Stimulated activated memory B cell treated with anti-CD40 and anti-IgM and Interleukin-4, amounts not matched to agents 10 μg/mL and 1 μg/mL and 100 μg/mL, for 72 hours (primary cell): ENCODE measurements at regions not wholly inside any gene's neighbourhood (a gene's known extent, or its start where the extent isn't known, plus 50 kb on each side); places are given as distances from the start of the nearest gene placed in this dataset.
A peak's percentile ranks its signal among the peaks of the same experiment; 100 is the strongest.

Experiments
- ATAC-seq: fragments of 150-1000 bp; cut with Tn5 transposase; 2 replicates; pipeline ENCODE4 v1.10.0; 2021
- H3K27ac Mint-ChIP-seq: one replicate; pipeline ENCODE4 v1.8.0; 2022; ENCODE audit warnings: mild to moderate bottlenecking, mixed read lengths
- H3K27me3 Mint-ChIP-seq: one replicate; pipeline ENCODE4 v1.8.0; 2022; ENCODE audit warnings: mixed read lengths
- H3K36me3 Mint-ChIP-seq: one replicate; pipeline ENCODE4 v1.8.0; 2022; ENCODE audit warnings: mixed read lengths
- H3K4me1 Mint-ChIP-seq: one replicate; pipeline ENCODE4 v1.8.0; 2022; ENCODE audit warnings: mixed read lengths
- H3K4me3 Mint-ChIP-seq: one replicate; pipeline ENCODE4 v1.8.0; 2022; ENCODE audit warnings: mild to moderate bottlenecking, moderate library complexity, mixed read lengths
- H3K9me3 Mint-ChIP-seq: one replicate; pipeline ENCODE4 v1.8.0; 2022; ENCODE audit warnings: mixed read lengths

- no peaks in the 10 kb centered on the region for H3K27me3 Mint-ChIP-seq
- peaks cover 10% of the 10 kb centered on the region for H3K9me3 Mint-ChIP-seq
- no peaks in the 10 kb centered on the region for H3K4me1 Mint-ChIP-seq
- no peak overlapping the region for H3K4me3 Mint-ChIP-seq
- ATAC-seq, result no peak
- H3K27ac Mint-ChIP-seq, result no peak overlapping the region
- no peaks in the 10 kb centered on the region for H3K36me3 Mint-ChIP-seq
These were observed 982.8 kb upstream of the SORCS1 start for GRCh38 chr10:108147346-108147745.

GRCh38 chr10:108141064-108141463 lies 976.6 kb upstream of the SORCS1 start:
- Mint-ChIP-seq H3K9me3 (no peaks in the 10 kb centered on the region), H3K27me3 (no peaks in the 10 kb centered on the region), H3K27ac (no peak overlapping the region), H3K36me3 (no peaks in the 10 kb centered on the region), H3K4me1 (no peaks in the 10 kb centered on the region), H3K4me3 (no peak overlapping the region)
- ATAC-seq, result no peak

- Mint-ChIP-seq H3K4me3 (no peak overlapping the region), H3K36me3 (no peaks in the 10 kb centered on the region), H3K27me3 (no peaks in the 10 kb centered on the region), H3K4me1 (no peaks in the 10 kb centered on the region), H3K9me3 (no peaks in the 10 kb centered on the region), H3K27ac (no peak overlapping the region)
- ATAC-seq, result no peak
These were observed 967.8 kb upstream of the SORCS1 start for GRCh38 chr10:108132303-108132702.

- no peaks in the 10 kb centered on the region for H3K36me3 Mint-ChIP-seq
- H3K9me3 Mint-ChIP-seq, result no peaks in the 10 kb centered on the region
- no peak overlapping the region for H3K27ac Mint-ChIP-seq
- H3K4me1 Mint-ChIP-seq, result no peaks in the 10 kb centered on the region
- H3K4me3 Mint-ChIP-seq, result no peak overlapping the region
- no peak for ATAC-seq
- H3K27me3 Mint-ChIP-seq, result no peaks in the 10 kb centered on the region
These were observed 966.1 kb upstream of the SORCS1 start for GRCh38 chr10:108130575-108130974.

GRCh38 chr10:108112218-108112617 lies 947.7 kb upstream of the SORCS1 start:
- no peaks in the 10 kb centered on the region for H3K9me3 Mint-ChIP-seq
- H3K27me3 Mint-ChIP-seq, result no peaks in the 10 kb centered on the region
- H3K4me3 Mint-ChIP-seq, result no peak overlapping the region
- no peak overlapping the region for H3K27ac Mint-ChIP-seq
- no peaks in the 10 kb centered on the region for H3K4me1 Mint-ChIP-seq
- no peak for ATAC-seq
- H3K36me3 Mint-ChIP-seq, result no peaks in the 10 kb centered on the region

GRCh38 chr10:108104551-108105156 lies 940.1 kb upstream of the SORCS1 start:
- no peaks in the 10 kb centered on the region for H3K27me3 Mint-ChIP-seq
- H3K36me3 Mint-ChIP-seq, result no peaks in the 10 kb centered on the region
- no peak for ATAC-seq
- no peak overlapping the region for H3K4me3 Mint-ChIP-seq
- peaks cover 2% of the 10 kb centered on the region for H3K9me3 Mint-ChIP-seq
- H3K27ac Mint-ChIP-seq, result no peak overlapping the region
- H3K4me1 Mint-ChIP-seq, result no peaks in the 10 kb centered on the region

GRCh38 chr10:108097258-108097657 lies 932.8 kb upstream of the SORCS1 start:
- Mint-ChIP-seq H3K36me3 (no peaks in the 10 kb centered on the region), H3K4me1 (no peaks in the 10 kb centered on the region), H3K9me3 (no peaks in the 10 kb centered on the region), H3K27me3 (no peaks in the 10 kb centered on the region), H3K4me3 (no peak overlapping the region), H3K27ac (no peak overlapping the region)
- ATAC-seq, result no peak

GRCh38 chr10:108095932-108096925 lies 931.7 kb upstream of the SORCS1 start:
- Mint-ChIP-seq H3K9me3 (no peaks in the 10 kb centered on the region), H3K4me3 (no peak overlapping the region), H3K4me1 (no peaks in the 10 kb centered on the region), H3K36me3 (no peaks in the 10 kb centered on the region), H3K27me3 (no peaks in the 10 kb centered on the region), H3K27ac (no peak overlapping the region)
- no peak for ATAC-seq

GRCh38 chr10:108090476-108091215 lies 926.1 kb upstream of the SORCS1 start:
- H3K4me3 Mint-ChIP-seq, result no peak overlapping the region
- H3K36me3 Mint-ChIP-seq, result no peaks in the 10 kb centered on the region
- H3K27ac Mint-ChIP-seq, result no peak overlapping the region
- no peaks in the 10 kb centered on the region for H3K9me3 Mint-ChIP-seq
- no peaks in the 10 kb centered on the region for H3K4me1 Mint-ChIP-seq
- no peaks in the 10 kb centered on the region for H3K27me3 Mint-ChIP-seq
- peak; percentile 47 for ATAC-seq

- H3K36me3 Mint-ChIP-seq, result no peaks in the 10 kb centered on the region
- H3K27ac Mint-ChIP-seq, result no peak overlapping the region
- H3K4me3 Mint-ChIP-seq, result no peak overlapping the region
- no peaks in the 10 kb centered on the region for H3K27me3 Mint-ChIP-seq
- ATAC-seq, result no peak
- no peaks in the 10 kb centered on the region for H3K9me3 Mint-ChIP-seq
- H3K4me1 Mint-ChIP-seq, result no peaks in the 10 kb centered on the region
These were observed 922.0 kb upstream of the SORCS1 start for GRCh38 chr10:108086502-108086901.

- no peaks in the 10 kb centered on the region for H3K36me3 Mint-ChIP-seq
- H3K27ac Mint-ChIP-seq, result no peak overlapping the region
These were observed 918.1 kb upstream of the SORCS1 start for GRCh38 chr10:108082596-108082995.

GRCh38 chr10:108078263-108078662 lies 913.8 kb upstream of the SORCS1 start:
- H3K27ac Mint-ChIP-seq, result no peak overlapping the region
- ATAC-seq, result no peak
- no peak overlapping the region for H3K4me3 Mint-ChIP-seq
- H3K9me3 Mint-ChIP-seq, result no peaks in the 10 kb centered on the region
- H3K27me3 Mint-ChIP-seq, result no peaks in the 10 kb centered on the region
- H3K36me3 Mint-ChIP-seq, result no peaks in the 10 kb centered on the region
- no peaks in the 10 kb centered on the region for H3K4me1 Mint-ChIP-seq

More at GRCh38 chr10:108082596-108082995, 918.1 kb upstream of the SORCS1 start:
- ATAC-seq, result no peak
- Mint-ChIP-seq H3K9me3 (no peaks in the 10 kb centered on the region), H3K4me3 (no peak overlapping the region), H3K27me3 (no peaks in the 10 kb centered on the region), H3K4me1 (no peaks in the 10 kb centered on the region)

GRCh38 chr10:108072466-108072865 lies 908.0 kb upstream of the SORCS1 start:
- peaks cover 6% of the 10 kb centered on the region for H3K9me3 Mint-ChIP-seq
- H3K4me1 Mint-ChIP-seq, result no peaks in the 10 kb centered on the region

GRCh38 chr10:108070789-108071188 lies 906.3 kb upstream of the SORCS1 start:
- no peak overlapping the region for H3K4me3 Mint-ChIP-seq
- H3K9me3 Mint-ChIP-seq, result peaks cover 6% of the 10 kb centered on the region
- no peaks in the 10 kb centered on the region for H3K27me3 Mint-ChIP-seq
- H3K4me1 Mint-ChIP-seq, result no peaks in the 10 kb centered on the region
- H3K27ac Mint-ChIP-seq, result no peak overlapping the region
- no peaks in the 10 kb centered on the region for H3K36me3 Mint-ChIP-seq
- ATAC-seq, result no peak

More at GRCh38 chr10:108072466-108072865, 908.0 kb upstream of the SORCS1 start:
- Mint-ChIP-seq H3K4me3 (no peak overlapping the region), H3K36me3 (no peaks in the 10 kb centered on the region), H3K27ac (no peak overlapping the region), H3K27me3 (no peaks in the 10 kb centered on the region)
- no peak for ATAC-seq

GRCh38 chr10:108069096-108069495 lies 904.6 kb upstream of the SORCS1 start:
- Mint-ChIP-seq H3K27me3 (no peaks in the 10 kb centered on the region), H3K4me1 (no peaks in the 10 kb centered on the region), H3K27ac (no peak overlapping the region), H3K4me3 (no peak overlapping the region), H3K9me3 (peaks cover 6% of the 10 kb centered on the region), H3K36me3 (no peaks in the 10 kb centered on the region)
- no peak for ATAC-seq
